ENCODE measurements at regions not wholly inside any gene's neighbourhood (a gene's known extent, or its start where the extent isn't known, plus 50 kb on each side); places are given as distances from the start of the nearest gene placed in this dataset.

DNA sequence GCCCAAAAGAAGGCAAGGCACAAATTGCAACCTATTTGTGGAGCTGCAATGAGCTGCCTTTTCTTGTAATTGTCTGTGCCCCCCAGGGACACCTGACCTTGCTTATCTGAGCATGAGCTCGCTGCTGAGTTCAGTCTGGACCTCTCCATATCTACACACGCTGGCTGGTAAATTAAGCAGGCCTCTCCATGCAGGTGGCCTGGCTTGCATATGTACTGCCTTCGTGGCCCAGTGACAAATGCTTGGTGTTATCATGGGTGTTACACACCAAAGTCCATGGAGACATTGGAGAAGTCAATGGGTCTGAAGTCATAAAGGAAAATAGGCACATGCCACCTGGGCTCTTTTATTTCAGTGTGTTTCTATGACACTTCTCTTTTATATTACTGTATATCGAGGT, 121.2 kb downstream of the IRS1 start:
- no peak for TF ChIP-seq CTCF (IDR thresholded peaks at IDR 0.05; ENCODE audit: low read length)
- TF ChIP-seq EZH2 (IDR thresholded peaks at IDR 0.05; ENCODE audit: borderline replicate concordance, low read length), result no peak

Measured in OCI-LY1 (cell line).